IPS-NIHi11 (cell line): ENCODE measurements at regions not wholly inside any gene's neighbourhood (a gene's known extent, or its start where the extent isn't known, plus 50 kb on each side); places are given as distances from the start of the nearest gene placed in this dataset.

ENCODE experiments used
- DNase-seq: peaks from one replicate; pipeline ENCODE4 v3.0.0; 2012; ENCODE audit warnings: mixed read lengths, low spot score

GRCh38 chr16:14360326-14361037 lies 269.6 kb downstream of the PARN start:
- DNase-seq = no peak

DNA sequence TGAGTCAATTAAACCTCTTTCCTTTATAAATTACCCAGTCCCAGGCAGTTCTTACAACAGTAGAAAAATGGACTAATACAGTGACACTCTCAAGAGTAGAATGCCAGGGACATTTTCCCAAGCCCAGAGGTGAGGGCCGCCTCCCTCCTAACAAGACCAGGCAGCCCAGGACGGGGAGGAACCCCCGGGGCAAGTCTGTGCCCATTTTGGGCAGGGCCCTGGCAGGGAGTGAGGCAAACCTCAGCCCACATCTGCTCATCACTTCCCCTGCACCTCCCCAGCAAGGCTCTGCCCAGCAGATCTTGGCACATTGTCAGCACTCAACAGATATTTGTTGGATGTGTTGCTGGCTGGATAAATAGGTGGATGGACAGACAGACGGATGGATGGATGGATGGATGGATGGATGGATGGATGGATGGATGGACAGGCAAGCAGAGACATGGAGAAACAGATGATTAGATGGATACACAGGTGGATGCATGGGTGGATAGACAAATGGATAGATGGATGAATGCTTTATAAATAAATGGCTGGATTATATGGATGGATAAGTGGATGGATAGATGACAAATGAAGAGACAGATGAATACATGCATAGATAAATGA lies 271.3 kb downstream of the PARN start:
- no peak for DNase-seq

DNA sequence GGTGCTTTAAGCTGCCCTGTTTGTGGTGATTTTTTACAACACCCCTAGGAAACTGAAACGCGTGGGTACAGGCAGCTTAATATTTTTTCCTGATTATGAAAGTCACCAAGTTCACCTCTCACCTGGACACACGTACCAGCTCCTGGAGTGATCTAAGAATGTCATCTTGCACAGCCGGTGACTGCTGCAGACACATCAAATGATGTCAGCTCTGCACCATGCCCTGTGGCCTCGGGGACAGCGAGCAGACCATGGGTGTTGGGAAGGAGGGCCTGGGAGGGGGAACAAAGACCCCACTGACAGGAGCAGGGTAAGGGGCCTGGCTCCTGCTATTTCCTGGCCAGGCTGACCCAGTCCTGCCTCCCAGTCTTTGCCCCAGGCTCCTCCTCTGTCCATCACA lies 272.7 kb downstream of the PARN start:
- DNase-seq = no peak

DNA sequence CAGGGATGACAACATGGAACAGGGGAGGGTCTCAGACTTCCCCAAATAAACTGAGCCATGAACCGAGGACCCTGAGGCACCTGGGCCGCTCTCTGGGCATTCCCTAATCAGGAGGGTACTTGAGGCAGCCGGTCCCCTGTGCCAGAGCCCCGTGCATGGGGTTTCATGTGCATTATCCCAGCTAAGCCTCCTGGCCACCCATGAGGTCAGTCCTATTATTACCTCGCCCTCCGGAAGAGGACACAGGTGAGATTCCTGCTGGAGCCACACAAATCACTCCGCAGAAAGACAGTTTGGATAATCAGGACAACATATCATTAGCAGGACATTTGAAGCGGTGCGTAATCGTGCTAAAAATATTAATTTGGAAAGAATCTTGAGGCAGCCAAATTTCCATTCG lies 274.0 kb downstream of the PARN start:
- no peak for DNase-seq

GRCh38 chr16:14354561-14355351 lies 275.3 kb downstream of the PARN start:
- no peak for DNase-seq

DNA sequence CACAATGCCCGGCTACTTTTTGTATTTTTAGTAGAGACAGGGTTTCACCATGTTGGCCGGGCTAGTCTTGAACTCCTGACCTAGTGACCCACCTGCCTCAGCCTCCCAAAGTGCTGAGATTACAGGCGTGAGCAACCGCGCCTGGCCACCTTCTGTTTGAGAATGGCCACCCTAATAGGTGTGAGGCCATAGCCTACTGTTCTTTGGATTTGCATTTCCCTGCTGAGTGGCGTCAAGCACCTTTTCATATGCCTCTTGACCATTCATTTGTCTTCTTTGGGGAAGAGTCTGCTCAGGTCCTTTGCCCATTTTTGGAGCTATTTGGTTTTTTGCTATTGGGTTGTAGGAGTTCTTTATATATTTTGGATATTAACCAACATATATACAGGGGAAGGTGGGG lies 276.7 kb downstream of the PARN start:
- DNase-seq = no peak

DNA sequence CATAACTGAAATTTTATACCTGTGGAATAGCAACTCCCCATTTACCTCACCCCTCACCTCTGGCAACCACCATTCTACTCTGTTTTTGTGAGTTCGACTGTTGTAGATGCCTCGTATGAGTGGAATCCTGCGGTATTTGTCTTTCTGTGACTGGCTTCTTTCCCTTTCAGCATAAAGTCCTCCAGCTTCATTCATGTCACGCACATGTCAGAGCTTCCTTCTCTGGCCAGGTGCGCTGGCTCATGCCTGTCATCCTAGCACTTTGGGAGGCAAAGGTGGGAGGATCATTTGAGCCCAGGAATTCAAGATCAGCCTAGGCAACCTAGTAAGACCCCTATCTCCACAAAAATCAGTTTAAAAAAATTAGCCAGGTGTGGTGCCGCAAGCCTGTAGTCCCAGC lies 278.4 kb downstream of the PARN start:
- no peak for DNase-seq

- no peak for DNase-seq
Measured at GRCh38 chr16:14350626-14351025, 279.4 kb downstream of the PARN start.

GRCh38 chr16:14350081-14350480 lies 279.0 kb downstream of the MRTFB start:
- DNase-seq = no peak

- no peak for DNase-seq
Measured at GRCh38 chr16:14347706-14348105, 276.6 kb downstream of the MRTFB start.

GRCh38 chr16:14346278-14347142 lies 275.4 kb downstream of the MRTFB start:
- no peak for DNase-seq

- DNase-seq = no peak
Measured at GRCh38 chr16:14345512-14346115, 274.5 kb downstream of the MRTFB start.

DNA sequence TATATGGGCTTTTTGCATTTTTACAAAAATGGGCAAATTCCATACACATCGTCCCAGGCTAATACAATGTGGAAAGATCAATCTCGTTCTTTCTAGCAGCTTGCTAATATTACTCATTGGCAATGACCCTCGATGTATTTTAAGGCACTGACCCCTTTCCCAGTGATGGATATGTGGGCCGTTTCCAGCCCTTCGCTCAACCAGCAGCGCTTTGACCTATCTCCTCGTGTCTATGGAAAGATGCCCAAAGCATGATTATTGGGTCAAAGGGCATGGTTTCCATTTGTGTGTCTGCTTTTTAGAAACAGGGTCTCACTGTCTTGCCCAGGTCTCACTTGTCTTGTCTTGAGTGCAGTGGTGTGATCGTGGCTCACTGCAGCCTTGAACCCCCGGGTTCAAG lies 273.8 kb downstream of the MRTFB start:
- DNase-seq = no peak

DNA sequence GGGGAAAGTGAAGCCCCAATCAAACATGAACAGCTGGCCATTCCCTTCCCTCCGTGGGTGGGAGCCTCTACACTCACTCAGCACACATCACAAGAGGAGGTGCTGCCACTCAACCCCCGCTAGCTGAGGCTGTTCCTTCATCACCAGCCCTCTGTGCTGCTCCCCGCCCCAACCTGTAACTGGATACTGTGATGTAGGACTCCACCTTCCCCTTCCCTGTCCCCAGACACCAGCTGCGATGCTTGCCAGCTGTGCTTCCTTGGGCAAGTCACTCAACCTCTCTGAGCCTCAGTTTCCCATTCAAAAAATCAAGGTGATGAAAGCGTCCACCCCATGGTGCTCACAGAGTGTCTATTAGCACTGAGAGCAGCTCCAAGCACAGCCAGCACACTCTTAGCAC lies 273.2 kb downstream of the MRTFB start:
- DNase-seq = peak; percentile 50

GRCh38 chr16:14341324-14342225 lies 270.5 kb downstream of the MRTFB start:
- DNase-seq = no peak

DNA sequence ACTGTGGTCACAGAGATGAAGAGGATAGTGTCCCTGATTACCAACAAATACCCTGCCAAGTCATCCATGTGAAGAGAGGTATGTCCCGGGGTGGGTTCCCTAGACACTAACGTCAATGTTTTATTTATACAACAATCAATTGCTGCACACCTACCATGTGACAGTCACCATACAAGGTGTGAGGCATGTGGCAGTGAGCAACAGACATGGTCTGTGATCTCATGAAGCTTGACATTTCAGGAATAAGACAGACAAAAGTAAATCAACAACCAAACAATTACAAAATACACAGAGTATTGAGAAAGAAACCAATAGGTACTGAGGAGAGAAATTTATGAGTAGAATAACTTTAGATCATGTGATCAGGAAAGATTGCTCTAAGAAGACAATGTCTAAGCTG lies 268.6 kb downstream of the MRTFB start:
- no peak for DNase-seq

DNA sequence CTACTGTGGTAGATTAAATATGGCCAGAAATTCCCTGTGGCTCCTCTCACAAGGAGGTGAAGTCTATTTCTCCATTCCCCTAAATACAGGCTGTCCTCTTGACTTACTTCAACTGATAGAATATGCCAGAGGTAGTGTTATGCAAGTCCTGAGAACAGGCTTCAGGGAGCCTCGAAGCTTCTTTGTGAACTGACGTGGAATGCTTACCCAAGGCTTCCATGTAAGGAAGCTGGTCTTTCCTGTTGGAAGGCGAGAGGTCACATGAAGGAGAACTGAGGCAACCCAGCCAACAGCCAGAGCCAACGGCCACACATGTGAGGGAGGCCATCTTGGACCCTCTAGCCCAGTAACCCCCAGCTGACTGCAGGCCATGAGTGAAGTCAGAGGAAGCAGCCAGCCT lies 267.9 kb downstream of the MRTFB start:
- DNase-seq = no peak

- DNase-seq = no peak
Measured at GRCh38 chr16:14338236-14338635, 267.1 kb downstream of the MRTFB start.

- no peak for DNase-seq
Measured at GRCh38 chr16:14337303-14338191, 266.4 kb downstream of the MRTFB start.

DNA sequence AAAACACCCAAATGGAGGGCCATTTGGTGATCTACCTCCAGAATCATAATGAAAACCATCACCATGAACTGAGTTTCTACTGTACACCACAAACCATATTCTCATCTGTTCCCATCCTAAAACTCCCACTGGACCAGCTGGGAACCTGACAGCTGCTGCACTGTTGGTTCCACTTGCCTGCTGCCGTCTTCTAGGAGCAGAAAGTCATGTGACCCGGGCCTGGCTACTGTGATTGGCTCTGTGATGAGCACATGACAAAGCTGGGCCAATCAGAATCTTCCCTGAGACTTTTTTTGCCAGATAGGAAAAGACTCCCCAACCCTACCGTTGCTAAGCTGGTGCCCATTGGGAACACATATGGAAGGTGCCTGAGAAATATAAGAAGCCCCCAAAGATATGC lies 264.2 kb downstream of the MRTFB start:
- no peak for DNase-seq
